GM23248 (cell line): ENCODE measurements at regions not wholly inside any gene's neighbourhood (a gene's known extent, or its start where the extent isn't known, plus 50 kb on each side); places are given as distances from the start of the nearest gene placed in this dataset.

Source experiments
- EZH2 ChIP-seq: fragments of 200-600 bp; sonication (generic); IDR thresholded peaks from 2 replicates; pipeline ENCODE4 v1.6.1; 2018; ENCODE audit warnings: antibody characterized with exemption, mild to moderate bottlenecking; ENCODE audit not compliant: insufficient read depth, poor library complexity, severe bottlenecking
- EZH2phosphoT487 ChIP-seq: fragments of 200-600 bp; sonication (generic); IDR thresholded peaks from 2 replicates; pipeline ENCODE4 v1.6.1; 2018; ENCODE audit warnings: antibody characterized with exemption, moderate library complexity, mild to moderate bottlenecking, low read depth; ENCODE audit not compliant: insufficient read depth

- TF ChIP-seq EZH2 (no peak), EZH2phosphoT487 (no peak)
Observed at GRCh38 chr6:81962198-81962597, 209.7 kb upstream of the TENT5A start.
